HG03521 (cell line): ENCODE measurements at regions not wholly inside any gene's neighbourhood (a gene's known extent, or its start where the extent isn't known, plus 50 kb on each side); places are given as distances from the start of the nearest gene placed in this dataset.

Experiments
- ATAC-seq: cut with Tn5 transposase; IDR thresholded peaks from one replicate; pipeline ENCODE4 v1.9.1; 2021; ENCODE audit warnings: mild to moderate bottlenecking, moderate library complexity; ENCODE audit not compliant: unreplicated experiment

DNA sequence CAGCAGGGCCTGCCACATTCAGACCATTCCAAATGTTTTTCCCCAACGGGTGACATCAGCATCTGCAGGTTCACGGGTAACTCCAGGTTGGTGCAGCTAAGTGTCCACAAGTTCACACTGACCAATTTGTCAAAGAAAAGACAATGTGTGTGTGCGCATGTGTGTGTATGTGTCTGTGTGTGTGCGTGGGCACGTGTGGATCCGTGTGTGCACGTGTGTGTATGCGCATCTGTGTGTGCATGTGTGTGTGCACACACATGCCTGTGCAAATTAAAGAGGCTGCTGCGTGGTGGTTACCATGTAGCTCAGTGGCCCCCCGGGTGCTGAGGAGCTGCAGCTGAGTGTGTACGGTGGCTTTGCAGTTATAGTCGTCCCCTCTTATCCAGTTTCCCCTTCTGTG is 187.4 kb downstream of the TMEM18 start:
- ATAC-seq = no peak

DNA sequence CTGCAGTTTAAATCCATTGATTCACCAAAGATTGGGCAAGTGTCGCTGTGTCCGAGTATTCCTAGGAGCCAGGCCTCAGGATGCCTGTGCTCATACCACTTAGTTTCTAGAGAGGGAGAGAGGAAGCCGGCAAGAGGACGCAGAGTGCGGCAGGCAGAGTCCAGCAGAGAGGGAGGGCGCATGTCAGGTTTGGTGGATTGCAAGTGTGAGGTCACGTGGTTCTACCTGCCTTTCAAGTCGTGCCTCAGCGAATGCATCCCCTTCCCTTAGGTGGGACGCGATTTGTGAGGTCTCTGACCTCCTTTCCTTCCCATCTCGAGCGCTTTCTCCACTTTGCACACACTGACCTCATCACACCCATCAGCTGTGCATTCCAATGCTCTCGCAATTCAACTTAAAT is 188.1 kb downstream of the TMEM18 start:
- no peak for ATAC-seq

- ATAC-seq = no peak
Observed at GRCh38 chr2:487186-488079, 189.8 kb downstream of the TMEM18 start.

DNA sequence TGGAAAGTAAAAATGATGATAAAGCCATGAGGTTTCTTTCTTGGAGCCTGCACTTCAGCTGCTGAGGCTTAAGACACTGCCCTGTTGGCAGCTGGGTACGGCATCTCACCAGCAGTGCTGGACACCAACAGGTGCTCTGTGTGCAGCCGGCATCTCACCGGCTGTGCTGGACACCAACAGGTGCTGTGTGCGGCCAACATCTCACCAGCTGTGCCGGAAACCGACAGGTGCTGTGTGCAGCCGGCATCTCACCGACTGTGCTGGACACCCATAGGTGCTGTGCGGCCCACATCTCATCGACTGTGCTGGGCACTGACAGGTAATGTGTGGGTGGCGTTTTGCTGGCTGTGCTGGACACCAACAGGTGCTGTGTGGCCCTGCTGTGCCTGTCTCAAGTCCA is 190.8 kb downstream of the TMEM18 start:
- ATAC-seq = no peak

- no peak for ATAC-seq
Observed at GRCh38 chr2:481388-481787, 193.5 kb upstream of the ALKAL2 start.

DNA sequence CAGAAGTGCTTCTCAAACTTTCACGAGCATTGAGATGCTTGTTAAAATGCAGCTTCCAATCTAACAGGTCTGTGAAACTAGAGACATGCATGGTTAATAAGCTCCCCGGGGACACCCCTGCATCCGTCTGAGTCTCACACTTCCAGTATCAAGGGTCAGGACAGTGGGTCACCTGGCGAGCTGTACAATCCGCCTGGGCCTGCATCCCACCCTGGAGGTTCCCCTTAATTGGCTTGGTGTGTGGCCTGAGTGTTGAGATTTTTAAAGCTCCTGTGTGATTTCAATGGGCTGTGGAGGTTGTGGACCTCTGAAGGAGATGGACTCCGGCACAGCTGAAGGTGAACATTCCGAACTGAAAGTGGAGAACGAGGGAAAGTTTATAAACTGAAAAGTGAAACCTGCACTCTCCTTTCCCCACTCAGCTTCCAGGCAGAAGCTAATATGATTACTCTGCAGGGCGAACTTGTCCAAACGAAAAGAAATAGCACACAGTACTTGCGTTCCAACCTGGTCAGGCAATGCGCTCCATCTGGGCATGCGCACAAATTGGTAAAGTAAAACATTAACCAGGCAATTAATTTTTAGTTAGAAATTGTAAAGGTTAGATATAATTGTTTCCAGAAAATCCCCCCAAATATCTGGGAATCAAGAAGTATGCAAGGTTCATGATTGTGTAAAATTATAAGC is 191.7 kb upstream of the ALKAL2 start:
- ATAC-seq = no peak

GRCh38 chr2:479031-479430 is 191.1 kb upstream of the ALKAL2 start:
- ATAC-seq = no peak

- no peak for ATAC-seq
Observed at GRCh38 chr2:471560-471959, 183.7 kb upstream of the ALKAL2 start.

DNA sequence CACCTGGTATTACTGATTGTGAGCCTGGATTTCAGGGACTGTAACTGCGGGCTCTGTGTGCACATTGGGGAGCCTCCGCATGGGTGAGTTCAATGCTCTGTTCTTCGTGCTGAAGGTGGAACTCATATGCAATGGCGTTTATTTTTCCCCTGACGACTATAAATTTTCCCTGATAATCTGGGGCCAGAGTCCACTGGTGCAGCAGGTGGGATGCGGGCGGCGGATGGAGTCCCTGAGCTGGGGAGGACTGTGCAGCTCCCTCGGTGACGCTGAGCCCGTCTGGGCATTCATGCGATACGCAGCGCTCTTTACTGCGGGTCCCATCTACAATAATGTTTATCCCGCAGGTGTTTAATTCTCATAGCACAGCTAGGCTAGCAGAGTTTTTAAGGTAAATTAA is 181.6 kb upstream of the ALKAL2 start:
- ATAC-seq = no peak

DNA sequence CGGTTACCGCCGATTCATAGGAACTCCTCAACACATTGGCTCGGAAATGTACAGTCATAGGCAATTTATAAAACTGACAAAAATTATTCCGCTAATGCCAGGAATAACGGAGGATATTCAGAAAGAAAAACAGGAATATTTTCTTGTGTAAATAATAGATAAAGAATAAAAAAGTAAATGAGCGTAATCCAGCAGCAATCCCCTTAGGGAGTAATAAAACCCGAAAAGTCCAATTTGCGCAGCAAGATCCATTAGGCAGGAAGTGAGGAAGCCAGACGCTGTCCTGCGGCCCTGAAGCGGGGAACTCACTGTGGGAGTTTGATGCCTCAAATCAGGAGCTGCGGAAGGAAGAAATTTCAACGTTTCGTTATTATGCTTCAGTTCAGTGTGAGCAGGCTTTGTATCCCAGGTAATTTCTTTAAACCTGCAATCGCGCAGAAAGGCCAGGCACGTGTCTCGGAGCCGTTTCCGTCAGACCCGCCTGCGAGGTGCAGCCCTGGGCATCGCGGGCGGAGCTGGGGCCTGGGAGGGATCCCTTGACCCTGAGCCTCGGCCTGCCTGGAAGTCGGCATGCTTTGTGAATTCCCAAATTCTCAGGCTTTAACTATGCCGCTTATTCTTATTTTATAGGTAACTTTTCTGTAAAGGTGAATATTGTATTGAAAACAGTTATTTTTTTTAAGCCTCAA is 180.9 kb upstream of the ALKAL2 start:
- no peak for ATAC-seq

- ATAC-seq = no peak
Observed at GRCh38 chr2:467892-468647, 180.2 kb upstream of the ALKAL2 start.

- ATAC-seq = no peak
Observed at GRCh38 chr2:467543-467891, 179.6 kb upstream of the ALKAL2 start.

- no peak for ATAC-seq
Observed at GRCh38 chr2:467101-467500, 179.2 kb upstream of the ALKAL2 start.

DNA sequence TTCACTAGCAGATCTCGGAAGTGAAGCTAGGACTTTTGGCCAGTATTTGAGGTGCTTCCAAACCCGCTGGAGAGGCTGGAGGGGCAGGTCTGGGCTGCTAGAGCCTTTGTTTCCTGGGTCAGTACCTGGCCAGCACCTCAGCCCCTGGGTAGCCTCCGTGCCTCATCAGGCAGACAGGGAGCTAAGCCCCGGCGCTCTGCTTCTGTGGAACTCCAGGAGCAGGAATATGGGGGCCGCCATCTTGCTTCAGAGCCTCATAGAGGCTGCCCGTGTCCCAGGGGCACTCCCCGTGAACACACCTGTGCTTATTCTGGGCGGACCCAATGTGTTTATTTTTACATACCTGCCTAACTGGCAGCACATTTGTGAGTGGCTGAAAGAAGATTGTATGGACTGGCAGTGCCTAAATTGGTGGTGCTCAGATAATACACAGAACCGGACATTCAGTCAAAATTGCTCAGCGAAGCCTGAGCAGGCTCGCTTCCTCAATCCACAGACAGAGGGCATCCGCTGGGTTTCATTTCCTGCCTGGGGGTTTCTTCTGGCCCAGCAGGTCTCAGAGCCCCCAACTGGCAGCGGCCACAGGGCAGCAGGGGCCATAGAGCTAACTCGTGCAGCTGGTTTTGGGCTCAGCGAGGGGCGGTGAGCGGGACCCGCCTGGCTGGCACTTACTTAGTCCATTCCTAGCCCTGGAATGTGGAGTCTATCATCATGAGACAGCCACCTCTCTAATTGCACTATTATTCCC is 176.8 kb upstream of the ALKAL2 start:
- no peak for ATAC-seq

- ATAC-seq = peak; percentile 62
Observed at GRCh38 chr2:460861-461260, 173.0 kb upstream of the ALKAL2 start.

DNA sequence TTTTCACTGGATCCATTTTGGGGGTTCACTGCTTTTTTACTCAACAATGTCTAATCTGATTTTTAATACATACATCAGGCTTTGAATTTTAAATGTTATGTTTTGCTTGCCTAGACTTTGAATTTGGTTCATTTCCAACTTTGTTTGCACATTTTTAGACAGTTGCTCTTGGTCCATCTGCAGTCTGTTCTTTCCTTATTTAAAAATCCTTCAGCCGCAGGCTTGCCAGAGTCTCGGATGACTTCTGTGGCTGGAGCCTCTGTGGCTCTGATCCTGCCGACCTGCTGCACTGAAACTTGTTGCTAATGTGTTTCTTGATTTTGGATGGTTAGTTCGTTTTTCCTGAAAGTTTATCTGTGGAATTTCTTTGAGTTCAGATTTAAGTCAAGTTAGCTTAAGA is 172.0 kb upstream of the ALKAL2 start:
- no peak for ATAC-seq

GRCh38 chr2:458425-458815 is 170.5 kb upstream of the ALKAL2 start:
- no peak for ATAC-seq

DNA sequence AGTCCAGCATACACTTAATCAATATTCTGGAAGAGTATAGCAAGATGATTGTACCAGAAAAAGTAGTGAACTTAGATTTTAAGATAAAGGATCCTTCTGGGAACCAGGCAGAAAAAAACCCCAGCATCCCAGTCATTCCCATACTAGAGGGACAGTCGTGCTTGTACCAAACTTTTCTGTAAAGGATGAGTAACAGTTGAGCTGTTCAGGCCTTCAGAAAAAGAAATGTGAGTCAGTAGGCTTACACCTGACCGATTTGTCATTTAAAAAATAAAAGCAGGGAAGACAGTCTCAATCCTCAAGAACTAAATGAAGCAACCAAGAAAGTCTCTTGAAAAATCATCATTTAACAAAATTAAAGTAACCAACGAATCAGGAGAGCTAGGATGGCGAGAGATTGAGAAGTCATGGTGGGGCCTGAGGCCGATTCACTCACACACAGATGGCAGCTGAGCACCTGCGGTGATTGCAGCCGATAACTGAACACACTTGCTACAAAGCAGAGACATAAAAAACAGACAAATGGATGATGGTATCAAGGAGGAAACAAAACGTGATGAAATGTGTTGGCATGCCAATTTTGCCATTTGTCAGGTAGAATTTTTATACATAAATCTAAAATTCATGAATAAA is 170.0 kb upstream of the ALKAL2 start:
- ATAC-seq = no peak

DNA sequence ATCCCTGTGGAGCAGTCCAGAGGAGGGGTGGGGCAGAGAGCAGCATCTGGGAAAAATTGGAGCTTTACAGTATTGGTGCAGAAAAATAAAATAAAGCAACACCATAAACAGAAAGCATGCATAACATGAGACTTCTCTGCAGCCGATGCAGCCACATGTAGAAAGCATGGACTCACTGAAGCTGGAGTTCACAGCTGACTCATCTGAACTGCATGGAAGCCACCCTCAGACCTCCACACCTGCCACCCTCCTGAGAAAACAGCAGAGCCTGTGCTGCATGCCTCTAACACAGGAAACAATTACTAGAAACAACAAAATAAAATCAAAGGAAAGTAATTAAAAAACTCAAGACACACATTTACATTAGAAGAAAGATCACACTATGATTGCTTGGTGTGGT is 169.4 kb upstream of the ALKAL2 start:
- no peak for ATAC-seq

DNA sequence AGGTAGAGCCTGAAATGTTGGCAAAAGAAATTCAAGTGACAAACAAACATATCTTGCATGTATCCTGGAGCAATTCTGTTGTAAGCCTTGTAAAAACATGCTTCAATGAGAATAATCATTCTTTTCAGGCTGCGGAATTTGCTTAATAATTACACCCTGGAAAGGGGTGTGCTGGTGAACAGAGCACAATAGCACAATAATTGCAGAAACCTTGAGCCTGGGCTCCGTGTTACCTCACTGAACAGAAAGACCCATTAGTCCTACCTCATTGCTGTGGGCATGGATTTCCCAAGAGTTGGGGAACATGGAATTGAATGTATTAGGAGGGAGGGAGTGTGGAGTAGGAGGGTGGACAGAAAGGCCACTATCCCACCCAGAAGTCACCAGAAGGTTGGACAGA is 168.0 kb upstream of the ALKAL2 start:
- ATAC-seq = no peak
